H9 (cell line): ENCODE measurements at regions not wholly inside any gene's neighbourhood (a gene's known extent, or its start where the extent isn't known, plus 50 kb on each side); places are given as distances from the start of the nearest gene placed in this dataset.

Source experiments
- DNase-seq: peaks from one replicate; pipeline ENCODE4 v3.0.0-alpha.2; 2017
- H2AFZ ChIP-seq: one replicate; pipeline ENCODE4 v1.6.1; 2013; ENCODE audit warnings: mild to moderate bottlenecking, low read length, control low read depth, moderate library complexity
- H2AK5ac ChIP-seq: 2 replicates; pipeline ENCODE4 v1.6.1; 2013; ENCODE audit warnings: low read length, control low read depth, mixed read lengths; ENCODE audit not compliant: insufficient read length
- H2BK120ac ChIP-seq: one replicate; pipeline ENCODE4 v1.6.1; 2013; ENCODE audit warnings: low read depth, mild to moderate bottlenecking, low read length, control low read depth, inconsistent platforms; ENCODE audit not compliant: poor library complexity, severe bottlenecking
- H2BK12ac ChIP-seq: 2 replicates; pipeline ENCODE4 v1.6.1; 2013; ENCODE audit warnings: low read length, control low read depth, mixed read lengths, low read depth; ENCODE audit not compliant: insufficient read length
- H2BK15ac ChIP-seq: 2 replicates; pipeline ENCODE4 v1.6.1; 2013; ENCODE audit warnings: low read depth, low read length, control low read depth
- H2BK20ac ChIP-seq: one replicate; pipeline ENCODE4 v1.6.1; 2013; ENCODE audit warnings: low read depth, mild to moderate bottlenecking, low read length, control low read depth, inconsistent platforms; ENCODE audit not compliant: poor library complexity, severe bottlenecking
- H2BK5ac ChIP-seq: 2 replicates; pipeline ENCODE4 v1.6.1; 2013; ENCODE audit warnings: low read length, control low read depth, mixed read lengths; ENCODE audit not compliant: insufficient read length
- H3K14ac ChIP-seq: 2 replicates; pipeline ENCODE4 v1.6.1; 2013; ENCODE audit warnings: low read length, control low read depth; ENCODE audit not compliant: insufficient read depth
- H3K18ac ChIP-seq: 2 replicates; pipeline ENCODE4 v1.6.1; 2013; ENCODE audit warnings: low read depth, mild to moderate bottlenecking, mixed read lengths, low read length, control low read depth; ENCODE audit not compliant: insufficient read length
- H3K23ac ChIP-seq: 2 replicates; pipeline ENCODE4 v1.6.1; 2013; ENCODE audit warnings: low read length, control low read depth, mixed read lengths, low read depth; ENCODE audit not compliant: insufficient read length
- H3K23me2 ChIP-seq: 2 replicates; pipeline ENCODE4 v1.6.1; 2013; ENCODE audit warnings: low read depth, mild to moderate bottlenecking, mixed read lengths, low read length, control low read depth; ENCODE audit not compliant: insufficient read length, poor library complexity, severe bottlenecking
- H3K27ac ChIP-seq: 2 replicates; pipeline ENCODE4 v1.5.1; 2013; ENCODE audit warnings: low read length, control low read depth, mixed read lengths, low read depth; ENCODE audit not compliant: insufficient read length
- H3K27me3 ChIP-seq: 2 replicates; pipeline ENCODE4 v1.6.1; 2013; ENCODE audit warnings: low read length, control low read depth, inconsistent platforms; ENCODE audit not compliant: insufficient read depth
- H3K4ac ChIP-seq: 2 replicates; pipeline ENCODE4 v1.6.1; 2013; ENCODE audit warnings: low read depth, mild to moderate bottlenecking, control low read depth, inconsistent platforms, low read length, moderate library complexity
- H3K4me1 ChIP-seq: 2 replicates; pipeline ENCODE4 v1.6.1; 2013; ENCODE audit warnings: low read length, control low read depth, inconsistent platforms; ENCODE audit not compliant: insufficient read depth
- H3K4me2 ChIP-seq: 2 replicates; pipeline ENCODE4 v1.6.1; 2013; ENCODE audit warnings: low read length, control low read depth, mixed read lengths; ENCODE audit not compliant: insufficient read length, insufficient read depth
- H3K56ac ChIP-seq: 2 replicates; pipeline ENCODE4 v1.6.1; 2013; ENCODE audit warnings: low read depth, mild to moderate bottlenecking, mixed read lengths, low read length, control low read depth; ENCODE audit not compliant: insufficient read length
- H3K79me1 ChIP-seq: 2 replicates; pipeline ENCODE4 v1.6.1; 2013; ENCODE audit warnings: low read depth, mild to moderate bottlenecking, moderate library complexity, low read length, control low read depth, inconsistent platforms; ENCODE audit not compliant: insufficient read depth, poor library complexity, severe bottlenecking
- H3K79me2 ChIP-seq: 2 replicates; pipeline ENCODE4 v1.6.1; 2013; ENCODE audit warnings: low read length, control low read depth, inconsistent platforms; ENCODE audit not compliant: insufficient read depth
- H3K9ac ChIP-seq: 2 replicates; pipeline ENCODE4 v1.6.1; 2013; ENCODE audit warnings: low read length, control low read depth, mixed read lengths; ENCODE audit not compliant: insufficient read length; ENCODE audit errors: extremely low read depth
- H3K9me3 ChIP-seq: one replicate; pipeline ENCODE4 v1.6.1; 2013; ENCODE audit warnings: low read depth, low read length, inconsistent platforms; ENCODE audit not compliant: control insufficient read depth
- H3T11ph ChIP-seq: one replicate; pipeline ENCODE4 v1.6.1; 2013; ENCODE audit warnings: mild to moderate bottlenecking, low read length, control low read depth, inconsistent platforms
- H4K20me1 ChIP-seq: one replicate; pipeline ENCODE4 v1.6.1; 2013; ENCODE audit not compliant: control insufficient read depth, insufficient read length, insufficient read depth
- H4K5ac ChIP-seq: 2 replicates; pipeline ENCODE4 v1.6.1; 2013; ENCODE audit warnings: low read depth, mild to moderate bottlenecking, mixed read lengths, low read length, control low read depth; ENCODE audit not compliant: insufficient read length
- H4K8ac ChIP-seq: replicated peaks from 2 replicates; pipeline ENCODE4 v1.6.1; 2013; ENCODE audit warnings: low read length, control low read depth, mixed read lengths, low read depth; ENCODE audit not compliant: insufficient read length
- H4K91ac ChIP-seq: 2 replicates; pipeline ENCODE4 v1.6.1; 2013; ENCODE audit warnings: low read depth, mild to moderate bottlenecking, moderate library complexity, mixed read lengths, low read length, control low read depth; ENCODE audit not compliant: insufficient read length
- H3K27ac Mint-ChIP-seq, 3 experiments: 2 replicates in 2 of 3; 3 replicates in 1 of 3; pipeline ENCODE4 v1.8.0; 2020 to 2021; ENCODE audit warnings: mixed read lengths in 3 of 3, mild to moderate bottlenecking in 1 of 3, moderate library complexity in 1 of 3
- H3K27me3 Mint-ChIP-seq: 2 replicates; pipeline ENCODE4 v1.8.0; 2021; ENCODE audit warnings: low read depth, mild to moderate bottlenecking, moderate library complexity, mixed read lengths
- H3K36me3 Mint-ChIP-seq, 3 experiments: 2 replicates in 2 of 3; 3 replicates in 1 of 3; pipeline ENCODE4 v1.8.0; 2020 to 2021; ENCODE audit warnings: low read depth in 3 of 3, mixed read lengths in 3 of 3; ENCODE audit not compliant: insufficient read depth in 1 of 3
- H3K4me1 Mint-ChIP-seq, 2 experiments: 2 replicates each; pipeline ENCODE4 v1.8.0; 2020; ENCODE audit warnings: mixed read lengths in 2 of 2
- H3K4me3 Mint-ChIP-seq, 2 experiments: 2 replicates in 1 of 2; 3 replicates in 1 of 2; pipeline ENCODE4 v1.8.0; 2020 to 2021; ENCODE audit warnings: mild to moderate bottlenecking in 2 of 2, mixed read lengths in 2 of 2, moderate library complexity in 1 of 2
- H3K9me3 Mint-ChIP-seq, 2 experiments: 2 replicates in 1 of 2; 3 replicates in 1 of 2; pipeline ENCODE4 v1.8.0; 2020; ENCODE audit warnings: mild to moderate bottlenecking in 2 of 2, mixed read lengths in 2 of 2, moderate library complexity in 1 of 2
- CTCF ChIP-seq: fragments of 200-600 bp; sonication (generic); conservative IDR thresholded peaks from 3 replicates; pipeline ENCODE4 v1.8.0; 2021; ENCODE audit warnings: antibody characterized with exemption, mild to moderate bottlenecking
- WGBS: extraction: QIAGEN DNeasy Blood & Tissue Kit; methylation state at CpG from one replicate; pipeline ENCODE4 v1.1.7; 2013; ENCODE audit warnings: missing lambda C conversion rate, low lambda C conversion rate, mixed read lengths; ENCODE audit not compliant: insufficient read length; ENCODE audit errors: extremely low coverage; 5-methylcytosine and 5-hydroxymethylcytosine counted together

GRCh38 chr15:38622908-38623307, 58.3 kb upstream of the RASGRP1 start:
- peaks cover 2% of the 10 kb centered on the region for H3K27me3 Mint-ChIP-seq
- no peaks in the 10 kb centered on the region for H3K9me3 ChIP-seq
- H3K23ac ChIP-seq = no peak overlapping the region
- no peaks in the 10 kb centered on the region for H3K23me2 ChIP-seq
- no peaks in the 10 kb centered on the region for H3K4me1 ChIP-seq
- H2AFZ ChIP-seq = no peak overlapping the region
- no peak overlapping the region for H4K91ac ChIP-seq
- no peak overlapping the region for H4K8ac ChIP-seq
- no peak overlapping the region for H3K27ac ChIP-seq
- no peak overlapping the region for H2AK5ac ChIP-seq
- H3K14ac ChIP-seq = no peak overlapping the region
- no CpG with 5 or more reads among the region's 5 CpGs for WGBS
- no peak overlapping the region for H2BK15ac ChIP-seq
- H3K18ac ChIP-seq = no peak overlapping the region
- H3K36me3 Mint-ChIP-seq = no peaks in the 10 kb centered on the region
- H3K79me1 ChIP-seq = no peaks in the 10 kb centered on the region
- no peaks in the 10 kb centered on the region; a peak in 1 of 5 replicates for H3K9me3 Mint-ChIP-seq
- no peak overlapping the region for H3K4me3 Mint-ChIP-seq
- H3K4ac ChIP-seq = no peak overlapping the region
- H2BK12ac ChIP-seq = peak overlapping the region; percentile 50
- no peak overlapping the region for H3T11ph ChIP-seq
- no peak for DNase-seq
- no peak overlapping the region for H3K9ac ChIP-seq
- no peak overlapping the region for H4K5ac ChIP-seq
- no peak overlapping the region for H2BK5ac ChIP-seq
- H3K79me2 ChIP-seq = no peaks in the 10 kb centered on the region
- no peak overlapping the region for H3K56ac ChIP-seq
- no peak overlapping the region for H3K27ac Mint-ChIP-seq
- H2BK120ac ChIP-seq = no peak overlapping the region
- H4K20me1 ChIP-seq = no peaks in the 10 kb centered on the region
- no peak overlapping the region for H3K4me2 ChIP-seq
- no peak for TF ChIP-seq CTCF
- H3K27me3 ChIP-seq = no peaks in the 10 kb centered on the region; the same call in 1 of the 2 replicates
- peaks cover 5 to 7% of the 10 kb centered on the region in 2 experiments; a peak in 3 of 4 replicates for H3K4me1 Mint-ChIP-seq
- no peak overlapping the region for H2BK20ac ChIP-seq
